ENCODE measurements at regions not wholly inside any gene's neighbourhood (a gene's known extent, or its start where the extent isn't known, plus 50 kb on each side); places are given as distances from the start of the nearest gene placed in this dataset.

GRCh38 chr1:78275906-78276685, 214.7 kb upstream of the PTGFR start (continued):
- TF ChIP-seq TSHZ2 (CRISPR knock-in tag; IDR thresholded peaks at IDR 0.05) (no peak), CSDC2 (CRISPR knock-in tag; IDR thresholded peaks at IDR 0.05) (no peak), CSRNP3 (CRISPR knock-in tag; IDR thresholded peaks at IDR 0.05) (no peak)

DNA sequence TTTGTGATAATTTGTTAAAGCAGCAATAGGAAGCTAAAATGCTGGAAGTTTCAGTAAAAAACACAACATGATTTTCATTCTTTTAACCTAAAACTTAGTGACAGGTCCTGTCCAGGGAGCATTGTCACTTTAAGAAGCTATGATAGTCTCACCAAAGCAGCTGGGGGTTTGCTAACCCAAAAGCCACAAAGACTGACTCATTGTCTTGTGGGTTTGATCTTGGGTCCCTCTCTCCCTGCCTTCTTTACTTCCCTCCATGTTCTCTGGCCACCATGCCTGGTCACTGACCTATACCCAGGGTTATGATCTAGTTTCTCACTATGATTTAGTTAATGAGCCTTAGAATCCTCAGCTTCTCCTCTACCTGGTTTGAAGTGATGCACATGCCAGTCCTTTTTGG, 213.5 kb upstream of the PTGFR start:
- no peak for TF ChIP-seq ARNTL (CRISPR knock-in tag; IDR thresholded peaks at IDR 0.05; ENCODE audit: borderline replicate concordance, low read depth)
- TF ChIP-seq ESRRG (CRISPR knock-in tag; IDR thresholded peaks at IDR 0.05) = no peak
- no peak for TF ChIP-seq GLIS3 (CRISPR knock-in tag; IDR thresholded peaks at IDR 0.05)
- TF ChIP-seq ZFP3 (CRISPR knock-in tag; IDR thresholded peaks at IDR 0.05) = no peak
- TF ChIP-seq CSDC2 (CRISPR knock-in tag; IDR thresholded peaks at IDR 0.05) = no peak
- no peak for TF ChIP-seq TCF4 (CRISPR knock-in tag; IDR thresholded peaks at IDR 0.05; ENCODE audit: borderline replicate concordance)
- TF ChIP-seq ISL1 (CRISPR knock-in tag; IDR thresholded peaks at IDR 0.05) = no peak
- no peak for TF ChIP-seq ZC3H10 (CRISPR knock-in tag; IDR thresholded peaks at IDR 0.05)

DNA sequence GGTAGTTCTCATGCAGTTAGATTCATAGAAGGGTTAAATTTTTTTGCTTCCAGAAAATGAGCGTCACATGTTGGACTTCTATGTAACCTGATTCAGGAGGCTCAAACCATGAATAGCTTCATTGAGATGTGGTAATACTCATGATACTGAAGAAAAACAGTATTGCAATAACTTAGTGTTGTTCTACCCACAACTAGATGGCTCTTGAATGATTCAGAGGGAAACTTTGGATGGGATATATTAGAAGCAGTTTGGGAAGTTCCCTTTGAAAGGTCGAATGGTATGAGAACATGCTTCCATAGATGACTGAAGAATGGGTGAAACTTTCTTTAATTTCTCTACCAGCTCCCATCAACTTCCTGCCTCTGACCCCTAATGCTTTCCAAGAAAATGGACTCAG, 211.7 kb upstream of the PTGFR start:
- TF ChIP-seq TOX (CRISPR knock-in tag; IDR thresholded peaks at IDR 0.05; ENCODE audit: borderline replicate concordance) (no peak), GLIS3 (CRISPR knock-in tag; IDR thresholded peaks at IDR 0.05) (no peak), CREB5 (CRISPR knock-in tag; IDR thresholded peaks at IDR 0.05; ENCODE audit: low read depth) (no peak), PPARA (CRISPR knock-in tag; IDR thresholded peaks at IDR 0.05; ENCODE audit: borderline replicate concordance) (no peak), RARB (CRISPR knock-in tag; IDR thresholded peaks at IDR 0.05) (no peak), SNAI2 (CRISPR knock-in tag; IDR thresholded peaks at IDR 0.05) (no peak), ZFP3 (CRISPR knock-in tag; IDR thresholded peaks at IDR 0.05) (no peak), ESRRG (CRISPR knock-in tag; IDR thresholded peaks at IDR 0.05) (no peak), ISL1 (CRISPR knock-in tag; IDR thresholded peaks at IDR 0.05) (no peak), OSR1 (CRISPR knock-in tag; IDR thresholded peaks at IDR 0.05) (no peak), ZFP30 (CRISPR knock-in tag; IDR thresholded peaks at IDR 0.05) (no peak), ZC3H10 (CRISPR knock-in tag; IDR thresholded peaks at IDR 0.05) (no peak)
- TF ChIP-seq, protein P1, sequence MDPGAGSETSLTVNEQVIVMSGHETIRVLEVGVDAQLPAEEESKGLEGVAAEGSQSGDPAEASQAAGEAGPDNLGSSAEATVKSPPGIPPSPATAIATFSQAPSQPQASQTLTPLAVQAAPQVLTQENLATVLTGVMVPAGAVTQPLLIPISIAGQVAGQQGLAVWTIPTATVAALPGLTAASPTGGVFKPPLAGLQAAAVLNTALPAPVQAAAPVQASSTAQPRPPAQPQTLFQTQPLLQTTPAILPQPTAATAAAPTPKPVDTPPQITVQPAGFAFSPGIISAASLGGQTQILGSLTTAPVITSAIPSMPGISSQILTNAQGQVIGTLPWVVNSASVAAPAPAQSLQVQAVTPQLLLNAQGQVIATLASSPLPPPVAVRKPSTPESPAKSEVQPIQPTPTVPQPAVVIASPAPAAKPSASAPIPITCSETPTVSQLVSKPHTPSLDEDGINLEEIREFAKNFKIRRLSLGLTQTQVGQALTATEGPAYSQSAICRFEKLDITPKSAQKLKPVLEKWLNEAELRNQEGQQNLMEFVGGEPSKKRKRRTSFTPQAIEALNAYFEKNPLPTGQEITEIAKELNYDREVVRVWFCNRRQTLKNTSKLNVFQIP (CRISPR knock-in tag; IDR thresholded peaks at IDR 0.05; ENCODE audit: borderline replicate concordance, low read depth) = no peak

More for the DNA sequence above, 213.5 kb upstream of the PTGFR start:
- ATAC-seq = 0 out of 3 replicates have a peak, but pooled peaks have one; percentile 22

GRCh38 chr1:78280626-78281025, 210.1 kb upstream of the PTGFR start:
- ATAC-seq = no peak
- TF ChIP-seq TCF4 (CRISPR knock-in tag; IDR thresholded peaks at IDR 0.05; ENCODE audit: borderline replicate concordance) (no peak), SNAI2 (CRISPR knock-in tag; IDR thresholded peaks at IDR 0.05) (no peak), GLIS3 (CRISPR knock-in tag; IDR thresholded peaks at IDR 0.05) (no peak), CSRNP3 (CRISPR knock-in tag; IDR thresholded peaks at IDR 0.05) (no peak), ZNF8 (CRISPR knock-in tag; IDR thresholded peaks at IDR 0.05) (no peak), CREB5 (CRISPR knock-in tag; IDR thresholded peaks at IDR 0.05; ENCODE audit: low read depth) (no peak), ZFP30 (CRISPR knock-in tag; IDR thresholded peaks at IDR 0.05) (no peak), TOX (CRISPR knock-in tag; IDR thresholded peaks at IDR 0.05; ENCODE audit: borderline replicate concordance) (no peak), ESRRG (CRISPR knock-in tag; IDR thresholded peaks at IDR 0.05) (no peak), CSDC2 (CRISPR knock-in tag; IDR thresholded peaks at IDR 0.05) (no peak), TSHZ2 (CRISPR knock-in tag; IDR thresholded peaks at IDR 0.05) (no peak), PPARA (CRISPR knock-in tag; IDR thresholded peaks at IDR 0.05; ENCODE audit: borderline replicate concordance) (no peak)

More for the DNA sequence above, 211.7 kb upstream of the PTGFR start:
- ATAC-seq = no peak
